Thoracic aorta (tissue), 2 donors: ENCODE measurements at regions not wholly inside any gene's neighbourhood (a gene's known extent, or its start where the extent isn't known, plus 50 kb on each side); places are given as distances from the start of the nearest gene placed in this dataset.

Experiments
- ATAC-seq: fragments of 150-250 bp; one replicate; pipeline ENCODE4 v1.8.0; 2017; ENCODE audit warnings: low read depth; ENCODE audit not compliant: insufficient number of reproducible peaks, low FRiP score
- DNase-seq: peaks from one replicate; pipeline ENCODE4 v3.0.0-alpha.2; 2020; ENCODE audit warnings: low spot score
- H3K27ac ChIP-seq, 2 donors: fragments of 200-600 bp; sonication (generic); 1 replicate in 1 of 2; 2 replicates in 1 of 2; pipeline ENCODE4 v1.5.1; 2016; ENCODE audit warnings: mild to moderate bottlenecking in 2 of 2, moderate library complexity in 2 of 2
- H3K27me3 ChIP-seq: fragments of 200-600 bp; sonication (generic); replicated peaks from 2 replicates; pipeline ENCODE4 v1.6.0; 2016; ENCODE audit warnings: mild to moderate bottlenecking; ENCODE audit not compliant: insufficient read depth
- H3K36me3 ChIP-seq: fragments of 200-600 bp; sonication (generic); one replicate; pipeline ENCODE4 v1.5.1; 2016
- H3K4me1 ChIP-seq, 2 donors: fragments of 200-600 bp; sonication (generic); 1 replicate in 1 of 2; 2 replicates in 1 of 2; pipeline versions ENCODE4 v1.5.1 to v1.6.0; 2016; ENCODE audit warnings: low read depth in 2 of 2, mild to moderate bottlenecking in 1 of 2; ENCODE audit not compliant: control insufficient read depth in 1 of 2
- H3K4me3 ChIP-seq: fragments of 200-600 bp; sonication (generic); 2 replicates; pipeline ENCODE4 v1.5.1; 2016; ENCODE audit warnings: mild to moderate bottlenecking
- H3K9me3 ChIP-seq: fragments of 200-600 bp; sonication (generic); 2 replicates; pipeline ENCODE4 v1.5.1; 2016
- CTCF ChIP-seq: fragments of 200-600 bp; sonication (generic); IDR thresholded peaks from one replicate; pipeline ENCODE4 v1.5.1; 2019; ENCODE audit warnings: antibody characterized with exemption

GRCh38 chr3:153099131-153099530, 62.9 kb upstream of the RAP2B start:
- ATAC-seq (no peak), DNase-seq (no peak)
- Histone ChIP-seq H3K27me3 (no peaks in the 10 kb centered on the region), H3K4me1 (no peaks in the 10 kb centered on the region), H3K36me3 (no peaks in the 10 kb centered on the region), H3K9me3 (no peaks in the 10 kb centered on the region), H3K4me3 (no peak overlapping the region), H3K27ac (no peak overlapping the region)
- no peak for TF ChIP-seq CTCF

DNA sequence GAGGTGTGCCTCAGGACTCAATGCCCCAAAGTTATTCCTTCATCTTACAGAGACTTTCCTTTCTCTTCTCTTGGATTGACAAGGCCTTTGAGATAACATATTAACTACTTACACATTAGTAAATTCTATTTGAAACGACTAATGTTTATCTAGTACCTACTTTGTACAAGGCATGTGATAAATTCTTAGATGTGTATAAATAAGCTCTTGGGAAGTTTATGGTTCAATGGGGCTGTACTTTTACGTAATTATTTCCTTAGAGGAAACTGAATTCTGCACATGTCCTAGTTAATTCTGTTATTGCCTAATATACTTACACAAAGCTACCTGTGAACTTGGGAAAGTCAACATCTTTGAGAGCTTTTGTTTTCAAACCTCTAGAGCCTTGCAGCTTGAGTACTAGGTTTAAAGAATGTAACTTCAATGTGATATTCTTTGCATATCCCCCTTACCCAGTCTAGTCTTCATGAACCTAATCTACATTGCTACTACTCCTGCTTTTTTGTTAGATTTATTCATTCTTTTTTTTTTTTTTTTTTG, 58.5 kb upstream of the RAP2B start:
- Histone ChIP-seq H3K27ac (no peak overlapping the region), H3K4me3 (no peak overlapping the region), H3K9me3 (no peaks in the 10 kb centered on the region), H3K4me1 (no peaks in the 10 kb centered on the region), H3K36me3 (no peaks in the 10 kb centered on the region), H3K27me3 (no peaks in the 10 kb centered on the region)
- ATAC-seq: no peak
- no peak for DNase-seq
- TF ChIP-seq CTCF: no peak

GRCh38 chr3:153110041-153110440, 52.0 kb upstream of the RAP2B start:
- H3K36me3 ChIP-seq: no peaks in the 10 kb centered on the region
- no peaks in the 10 kb centered on the region for H3K4me1 ChIP-seq
- no peak for ATAC-seq
- no peak overlapping the region for H3K27ac ChIP-seq
- no peaks in the 10 kb centered on the region for H3K27me3 ChIP-seq
- TF ChIP-seq CTCF: no peak
- DNase-seq: no peak
- H3K4me3 ChIP-seq: no peak overlapping the region
- H3K9me3 ChIP-seq: no peaks in the 10 kb centered on the region

DNA sequence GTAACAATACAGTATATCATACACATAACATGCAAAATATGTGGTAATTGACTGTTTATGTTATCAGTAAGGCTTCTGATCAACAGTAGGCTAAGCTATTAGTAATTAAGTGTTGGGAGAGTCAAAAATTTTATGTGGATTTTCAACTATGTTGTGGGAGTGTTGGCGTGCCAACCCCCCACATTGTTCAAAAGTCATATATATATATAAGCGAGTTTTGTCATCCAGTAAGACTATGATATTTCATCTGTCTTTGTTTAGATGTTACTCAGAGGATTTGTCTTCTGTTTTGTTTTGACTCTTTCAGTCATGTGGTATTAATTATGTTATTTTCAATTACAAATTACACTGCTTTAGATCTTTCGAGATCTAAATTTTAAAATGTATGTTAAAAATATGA, 51.0 kb upstream of the RAP2B start:
- H3K9me3 ChIP-seq: no peaks in the 10 kb centered on the region
- DNase-seq (no peak), ATAC-seq (no peak)
- no peak overlapping the region for H3K27ac ChIP-seq
- no peaks in the 10 kb centered on the region for H3K27me3 ChIP-seq
- no peak overlapping the region for H3K4me3 ChIP-seq
- no peaks in the 10 kb centered on the region for H3K4me1 ChIP-seq
- no peaks in the 10 kb centered on the region for H3K36me3 ChIP-seq
- TF ChIP-seq CTCF: no peak
